CD4-positive, alpha-beta T cell treated with Interleukin-12 subunit alpha and Interleukin-12 subunit beta, for 1 hour (primary cell): ENCODE measurements at regions not wholly inside any gene's neighbourhood (a gene's known extent, or its start where the extent isn't known, plus 50 kb on each side); places are given as distances from the start of the nearest gene placed in this dataset.
"Not testable (repeated sequence)": the region's sequence is repeated elsewhere in the genome, so short reads cannot be mapped to it uniquely, and the experiment has no call there.

Experiments
- DNase-seq: peaks from one replicate; pipeline ENCODE4 v3.0.0-alpha.2; 2020

- DNase-seq: no peak
Measured at GRCh38 chr2:14996351-14997014, 364.0 kb downstream of the LRATD1 start.

GRCh38 chr2:14998546-14998945 lies 366.0 kb downstream of the LRATD1 start:
- DNase-seq: no peak

GRCh38 chr2:14999114-14999661 lies 366.7 kb downstream of the LRATD1 start:
- DNase-seq: no peak

GRCh38 chr2:15002519-15002918 lies 370.0 kb downstream of the LRATD1 start:
- not testable (repeated sequence) for DNase-seq

- no peak for DNase-seq
Measured at GRCh38 chr2:15006667-15007066, 374.1 kb downstream of the LRATD1 start.

GRCh38 chr2:15009681-15010080 lies 377.2 kb downstream of the LRATD1 start:
- no peak for DNase-seq

- no peak for DNase-seq
Measured at GRCh38 chr2:15010346-15010745, 377.8 kb downstream of the LRATD1 start.

- no peak for DNase-seq
Measured at GRCh38 chr2:15018814-15019213, 386.3 kb downstream of the LRATD1 start.

GRCh38 chr2:15023221-15023620 lies 390.7 kb downstream of the LRATD1 start:
- DNase-seq: no peak

GRCh38 chr2:15028406-15028805 lies 395.9 kb downstream of the LRATD1 start:
- no peak for DNase-seq

- DNase-seq: no peak
Measured at GRCh38 chr2:15031745-15032240, 399.3 kb downstream of the LRATD1 start.

GRCh38 chr2:15034246-15034645 lies 401.7 kb downstream of the LRATD1 start:
- DNase-seq: no peak

- no peak for DNase-seq
Measured at GRCh38 chr2:15034860-15035259, 402.3 kb downstream of the LRATD1 start.

- no peak for DNase-seq
Measured at GRCh38 chr2:15038366-15039364, 406.1 kb downstream of the LRATD1 start.

- no peak for DNase-seq
Measured at GRCh38 chr2:15040429-15041084, 408.0 kb downstream of the LRATD1 start.

GRCh38 chr2:15041429-15041837 lies 408.9 kb downstream of the LRATD1 start:
- no peak for DNase-seq

- no peak for DNase-seq
Measured at GRCh38 chr2:15042801-15043217, 410.3 kb downstream of the LRATD1 start.

- no peak for DNase-seq
Measured at GRCh38 chr2:15043336-15044058, 411.0 kb downstream of the LRATD1 start.

GRCh38 chr2:15045054-15045453 lies 412.5 kb downstream of the LRATD1 start:
- no peak for DNase-seq

- no peak for DNase-seq
Measured at GRCh38 chr2:15047184-15047583, 414.7 kb downstream of the LRATD1 start.

GRCh38 chr2:15048000-15048399 lies 415.5 kb downstream of the LRATD1 start:
- DNase-seq: no peak
